Peyer's patch (tissue), 4 donors: ENCODE measurements at regions not wholly inside any gene's neighbourhood (a gene's known extent, or its start where the extent isn't known, plus 50 kb on each side); places are given as distances from the start of the nearest gene placed in this dataset.
"Not testable (repeated sequence)": the region's sequence is repeated elsewhere in the genome, so short reads cannot be mapped to it uniquely, and the experiment has no call there.

Experiments
- DNase-seq, 3 donors: peaks; one replicate each; pipeline ENCODE4 v3.0.0-alpha.2; 2017 to 2019
- H3K27ac ChIP-seq, 4 donors: fragments of 200-600 bp; sonication (generic); one replicate each; pipeline ENCODE4 v1.5.1; 2016 to 2019
- H3K27me3 ChIP-seq, 2 donors: fragments of 200-600 bp; sonication (generic); one replicate each; pipeline ENCODE4 v1.5.1; 2019
- H3K36me3 ChIP-seq, 3 donors: fragments of 200-600 bp; sonication (generic); one replicate each; pipeline ENCODE4 v1.5.1; 2016 to 2019
- H3K4me1 ChIP-seq, 4 donors: fragments of 200-600 bp; sonication (generic); one replicate each; pipeline ENCODE4 v1.5.1; 2016 to 2019
- H3K4me3 ChIP-seq, 4 donors: fragments of 200-600 bp; sonication (generic); 1 replicate in 3 of 4; 2 replicates in 1 of 4; pipeline ENCODE4 v1.5.1; 2016 to 2019; ENCODE audit warnings: mild to moderate bottlenecking in 1 of 4
- H3K9me3 ChIP-seq, 4 donors: fragments of 200-600 bp; sonication (generic); one replicate each; pipeline ENCODE4 v1.5.1; 2016 to 2019; ENCODE audit warnings: mild to moderate bottlenecking in 1 of 4
- POLR2A ChIP-seq, 2 donors: fragments of 450-650 bp; IDR thresholded peaks; one replicate each; pipeline ENCODE4 v1.5.1; 2017; ENCODE audit warnings: antibody characterized with exemption in 2 of 2, mild to moderate bottlenecking in 2 of 2, moderate library complexity in 2 of 2
- TF ChIP-seq, protein P1 (sequence below), 6 experiments: fragments of 450-650 bp in 4 of 6; fragments of 200-600 bp in 2 of 6; sonication (generic) in 1 of 6; IDR thresholded peaks; one replicate each; pipeline ENCODE4 v1.5.1; 2017 to 2019; ENCODE audit warnings: antibody characterized with exemption in 6 of 6, mild to moderate bottlenecking in 3 of 6, moderate library complexity in 1 of 6

DNA sequence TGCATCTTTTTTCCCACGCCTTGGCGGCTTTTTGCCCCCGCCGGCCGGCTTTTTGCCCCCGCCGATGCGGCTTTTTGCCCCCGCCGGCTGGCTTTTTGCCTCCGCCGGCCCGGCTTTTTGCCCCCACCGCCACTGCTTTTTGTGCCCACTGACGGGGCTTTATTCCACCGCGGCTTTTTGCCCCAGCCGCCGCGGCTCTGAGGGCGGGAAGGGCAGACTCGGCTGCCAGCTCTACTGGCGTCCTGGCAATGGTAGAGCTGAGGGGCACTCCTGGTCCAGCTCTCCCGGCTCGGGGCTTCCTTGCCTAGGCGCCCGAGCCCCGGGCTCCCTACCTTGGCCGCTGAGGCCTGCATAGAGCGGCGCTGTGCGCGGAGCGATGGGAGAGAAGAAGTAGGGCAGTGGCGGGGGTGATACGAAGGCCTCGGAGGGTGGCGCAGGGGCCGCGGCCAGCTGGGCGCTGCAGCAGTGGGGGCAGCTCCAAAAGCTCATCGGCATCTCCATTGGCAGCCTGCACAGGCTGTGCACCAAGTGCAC is 591.4 kb downstream of the TP53TG3F start:
- Histone ChIP-seq H3K27ac (no peak overlapping the region), H3K9me3 (peaks cover 0 to 15% (median 6%) of the 10 kb centered on the region in 4 donors), H3K4me3 (no peak overlapping the region), H3K27me3 (no peaks in the 10 kb centered on the region), H3K36me3 (no peaks in the 10 kb centered on the region), H3K4me1 (no peaks in the 10 kb centered on the region)
- DNase-seq, result no peak
- TF ChIP-seq POLR2A (IDR thresholded peaks at IDR 0.05), result no peak
- TF ChIP-seq, protein P1, sequence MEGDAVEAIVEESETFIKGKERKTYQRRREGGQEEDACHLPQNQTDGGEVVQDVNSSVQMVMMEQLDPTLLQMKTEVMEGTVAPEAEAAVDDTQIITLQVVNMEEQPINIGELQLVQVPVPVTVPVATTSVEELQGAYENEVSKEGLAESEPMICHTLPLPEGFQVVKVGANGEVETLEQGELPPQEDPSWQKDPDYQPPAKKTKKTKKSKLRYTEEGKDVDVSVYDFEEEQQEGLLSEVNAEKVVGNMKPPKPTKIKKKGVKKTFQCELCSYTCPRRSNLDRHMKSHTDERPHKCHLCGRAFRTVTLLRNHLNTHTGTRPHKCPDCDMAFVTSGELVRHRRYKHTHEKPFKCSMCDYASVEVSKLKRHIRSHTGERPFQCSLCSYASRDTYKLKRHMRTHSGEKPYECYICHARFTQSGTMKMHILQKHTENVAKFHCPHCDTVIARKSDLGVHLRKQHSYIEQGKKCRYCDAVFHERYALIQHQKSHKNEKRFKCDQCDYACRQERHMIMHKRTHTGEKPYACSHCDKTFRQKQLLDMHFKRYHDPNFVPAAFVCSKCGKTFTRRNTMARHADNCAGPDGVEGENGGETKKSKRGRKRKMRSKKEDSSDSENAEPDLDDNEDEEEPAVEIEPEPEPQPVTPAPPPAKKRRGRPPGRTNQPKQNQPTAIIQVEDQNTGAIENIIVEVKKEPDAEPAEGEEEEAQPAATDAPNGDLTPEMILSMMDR (IDR thresholded peaks at IDR 0.05), result no peak

DNA sequence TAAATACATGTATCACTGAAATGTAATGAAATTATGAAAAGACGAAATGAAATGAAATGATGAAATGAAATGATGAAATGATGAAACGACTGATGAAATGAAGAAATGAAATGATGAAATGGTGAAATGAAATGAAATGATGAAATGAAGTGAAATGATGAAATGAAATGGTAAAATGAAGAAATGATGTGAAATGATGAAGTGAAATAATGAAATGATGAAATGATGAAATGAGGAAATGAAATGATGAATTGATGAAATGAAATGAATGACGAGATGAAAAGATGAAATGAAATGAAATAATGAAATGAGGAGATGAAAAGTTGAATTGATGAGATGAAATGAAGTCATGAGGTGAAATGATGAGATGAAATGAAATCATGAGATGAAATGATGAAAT is 594.7 kb downstream of the TP53TG3F start:
- no peaks in the 10 kb centered on the region for H3K27me3 ChIP-seq
- H3K4me1 ChIP-seq, result no peaks in the 10 kb centered on the region
- no peak for DNase-seq
- H3K4me3 ChIP-seq, result no peak overlapping the region
- no peaks in the 10 kb centered on the region for H3K36me3 ChIP-seq
- H3K27ac ChIP-seq, result no peak overlapping the region
- peaks cover 0 to 15% (median 6%) of the 10 kb centered on the region in 4 donors for H3K9me3 ChIP-seq
- no peak for TF ChIP-seq POLR2A (IDR thresholded peaks at IDR 0.05)
- TF ChIP-seq, protein P1 (IDR thresholded peaks at IDR 0.05), result no peak

DNA sequence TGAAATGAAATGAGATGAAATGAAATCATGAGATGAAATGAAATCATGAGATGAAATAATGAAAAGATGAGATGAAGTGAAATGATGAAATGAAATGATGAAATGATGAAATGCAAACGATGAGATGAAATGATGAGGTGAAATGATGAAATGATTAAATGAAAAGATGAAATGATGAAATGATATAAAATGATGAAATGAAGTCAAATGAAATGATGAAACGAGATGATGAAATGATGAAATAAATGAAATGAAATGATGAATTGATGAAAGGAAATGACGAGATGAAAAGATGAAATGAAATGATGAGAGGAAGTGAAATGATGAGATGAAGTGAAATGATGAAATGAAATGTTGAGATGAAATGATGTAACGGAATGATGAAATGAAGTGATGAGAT is 595.6 kb downstream of the TP53TG3F start:
- Histone ChIP-seq H3K4me3 (no peak overlapping the region), H3K27me3 (no peaks in the 10 kb centered on the region), H3K36me3 (no peaks in the 10 kb centered on the region), H3K27ac (no peak overlapping the region), H3K4me1 (no peaks in the 10 kb centered on the region), H3K9me3 (peaks cover 0 to 15% (median 6%) of the 10 kb centered on the region in 4 donors)
- TF ChIP-seq, protein P1 (IDR thresholded peaks at IDR 0.05), result no peak
- no peak for TF ChIP-seq POLR2A (IDR thresholded peaks at IDR 0.05)
- DNase-seq, result no peak

DNA sequence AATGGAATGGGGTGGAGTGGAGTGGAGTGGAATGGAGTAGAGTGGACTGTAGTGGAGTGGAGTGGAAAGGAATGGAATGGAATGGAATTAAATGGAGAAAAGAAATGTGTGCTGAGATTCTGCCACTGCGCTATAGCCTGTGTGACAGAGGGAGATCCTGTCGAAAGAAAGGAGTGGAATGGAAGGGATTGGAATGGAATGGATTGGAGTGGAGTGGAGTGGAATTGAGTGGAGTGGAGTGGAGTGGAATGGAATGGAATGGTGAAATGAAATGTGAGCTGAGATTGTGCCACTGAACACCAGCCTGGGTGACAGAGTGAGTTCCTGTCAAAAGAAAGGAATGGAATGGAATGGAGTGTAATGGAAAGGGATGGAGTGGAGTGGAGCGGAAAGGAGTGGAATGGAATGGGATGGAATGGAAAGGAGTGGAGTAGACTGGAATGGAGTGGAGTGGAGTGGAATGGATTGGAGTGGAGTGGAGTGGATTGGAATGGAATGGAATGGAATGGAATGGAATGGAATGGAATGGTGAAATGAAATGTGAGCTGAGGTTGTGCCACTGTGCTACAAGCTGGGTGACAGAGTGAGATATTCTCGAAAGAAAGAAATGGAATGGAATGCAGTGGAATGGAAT is 603.3 kb downstream of the TP53TG3F start:
- H3K27me3 ChIP-seq, H3K27ac ChIP-seq, H3K36me3 ChIP-seq, H3K4me3 ChIP-seq, DNase-seq, H3K4me1 ChIP-seq: not testable (repeated sequence)
- H3K9me3 ChIP-seq, result peaks cover 0 to 18% (median 0%) of the 10 kb centered on the region in 4 donors

- not testable (repeated sequence) for H3K27ac ChIP-seq, H3K4me1 ChIP-seq, H3K4me3 ChIP-seq, H3K27me3 ChIP-seq, H3K36me3 ChIP-seq, DNase-seq
- peaks cover 0 to 18% (median 0%) of the 10 kb centered on the region in 4 donors for H3K9me3 ChIP-seq
These were observed 604.2 kb downstream of the TP53TG3F start for GRCh38 chr16:34063498-34064157.

DNA sequence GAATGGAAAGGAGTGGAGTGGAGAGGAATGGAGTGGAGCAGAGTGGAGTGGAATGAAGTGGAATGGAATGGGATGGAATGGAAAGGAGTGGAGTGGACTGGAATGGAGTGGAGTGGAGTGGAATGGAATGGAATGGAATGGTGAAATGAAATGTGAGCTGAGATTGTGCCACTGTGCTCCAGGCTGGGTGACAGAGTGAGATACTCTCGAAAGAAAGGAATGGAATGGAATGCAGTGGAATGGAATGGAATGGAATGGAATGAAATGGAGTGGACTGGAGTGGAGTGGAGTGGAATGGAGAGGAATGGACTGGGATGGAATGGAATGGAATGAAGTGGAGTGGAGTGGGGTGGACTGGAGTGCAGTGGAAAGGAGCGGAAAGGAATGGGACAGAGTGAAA is 605.2 kb downstream of the TP53TG3F start:
- H3K4me1 ChIP-seq, H3K36me3 ChIP-seq, DNase-seq, H3K27ac ChIP-seq, H3K4me3 ChIP-seq, H3K27me3 ChIP-seq: not testable (repeated sequence)
- H3K9me3 ChIP-seq, result peaks cover 0 to 18% (median 0%) of the 10 kb centered on the region in 4 donors

DNA sequence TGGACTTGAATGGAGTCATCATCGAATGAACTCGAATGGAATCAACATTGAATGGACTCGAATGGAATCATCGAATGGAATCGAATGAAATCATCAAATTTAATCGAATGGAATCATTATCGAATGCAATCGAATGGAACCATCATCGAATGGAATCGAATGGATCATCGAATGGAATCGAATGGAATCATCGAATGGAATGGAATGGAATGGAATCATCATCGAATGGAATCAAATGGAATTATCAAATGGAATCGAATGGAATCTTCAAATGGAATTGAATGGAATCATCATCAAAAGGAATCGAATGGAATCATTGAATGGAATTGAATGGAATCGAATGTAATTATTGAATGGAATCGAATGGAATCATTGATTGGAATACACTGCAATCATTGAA is 610.3 kb downstream of the TP53TG3F start:
- H3K27me3 ChIP-seq, H3K4me3 ChIP-seq, H3K36me3 ChIP-seq, H3K27ac ChIP-seq, H3K4me1 ChIP-seq: not testable (repeated sequence)
- H3K9me3 ChIP-seq, result peaks cover 0 to 13% (median 0%) of the 10 kb centered on the region in 4 donors
- peak in 2 of 3 donors; percentile 16 to 53 for DNase-seq
